HCT116 (cell line): ENCODE measurements at regions not wholly inside any gene's neighbourhood (a gene's known extent, or its start where the extent isn't known, plus 50 kb on each side); places are given as distances from the start of the nearest gene placed in this dataset.

Experiments used
- ATAC-seq: fragments of 200-7000 bp; cut with Tn5 transposase; 2 replicates; pipeline ENCODE4 v1.9.1; 2020; ENCODE audit warnings: mild to moderate bottlenecking, moderate library complexity
- BruUV-seq: library from RNA; stranded (reverse); fragments of 400-500 nt; replicated peaks from 2 replicates; lab custom pipeline; 2021; lab: Mats Ljungman, UMichigan
- CTCF ChIA-PET: fragments of 300-600 bp; sonication (Branson Sonifier 250); formaldehyde crosslinking; loops from one replicate; lab custom pipeline; 2021; ENCODE audit warnings: antibody characterized with exemption; lab: Charles Lee
- POLR2A ChIA-PET: fragments of 300-600, 350-600 bp; sonication (Branson Sonifier 250); formaldehyde crosslinking; loops from one replicate; lab custom pipeline; 2021; ENCODE audit warnings: antibody characterized with exemption; lab: Charles Lee
- RAD21 ChIA-PET, 2 experiments: fragments of 300-600 bp; sonication (Branson Sonifier 250); formaldehyde crosslinking; loops; one replicate each; lab custom pipeline; 2023; ENCODE audit warnings: low total read pairs in 2 of 2; ENCODE audit not compliant: uncharacterized antibody in 2 of 2, unreplicated experiment in 2 of 2, low non-redundant PET in 1 of 2; lab: Charles Lee
- DNase-seq: peaks from one replicate; pipeline ENCODE4 v3.0.0-alpha.2; 2010; ENCODE audit warnings: low read depth, low spot score
- H2AFZ ChIP-seq: fragments of 200-600 bp; shearing (Covaris generic), sonication (generic); 2 replicates; pipeline ENCODE4 v1.6.1; 2017; ENCODE audit warnings: low read depth, mixed run types, mixed read lengths, antibody characterized with exemption, low read length; ENCODE audit not compliant: poor library complexity, severe bottlenecking
- H3K27ac ChIP-seq: 2 replicates; pipeline ENCODE4 v1.5.1; 2012; ENCODE audit warnings: low read depth, low read length
- H3K27me3 ChIP-seq: fragments of 200-600 bp; sonication (generic); 2 replicates; pipeline ENCODE4 v1.6.1; 2016; ENCODE audit warnings: mixed run types, low read length, mixed read lengths; ENCODE audit not compliant: insufficient read depth
- H3K36me3 ChIP-seq, 2 experiments: fragments of 200-500 bp in 1 of 2; fragments of 200-600 bp in 1 of 2; sonication (Bioruptor generic) in 1 of 2; sonication (generic) in 1 of 2; 2 replicates each; pipeline versions ENCODE4 v1.5.1 to v1.6.1; 2014 to 2016; ENCODE audit warnings: low read length in 2 of 2, inconsistent platforms in 1 of 2, mixed read lengths in 1 of 2, mixed run types in 1 of 2; ENCODE audit not compliant: insufficient read depth in 2 of 2, control insufficient read depth in 1 of 2
- H3K4me1 ChIP-seq, 2 experiments: fragments of 200-600 bp in 1 of 2; sonication (generic) in 1 of 2; 2 replicates each; pipeline versions ENCODE4 v1.5.1 to v1.6.1; 2012 to 2017; ENCODE audit warnings: low read length in 2 of 2, inconsistent platforms in 1 of 2, mild to moderate bottlenecking in 1 of 2, mixed read lengths in 1 of 2, mixed run types in 1 of 2, moderate library complexity in 1 of 2; ENCODE audit not compliant: insufficient read depth in 2 of 2, control insufficient read depth in 1 of 2
- H3K4me2 ChIP-seq: fragments of 200-600 bp; sonication (generic); 2 replicates; pipeline ENCODE4 v1.6.1; 2017; ENCODE audit warnings: mixed run types, low read length, mixed read lengths
- H3K4me3 ChIP-seq, 2 experiments: fragments of 200-600 bp in 1 of 2; sonication (generic) in 1 of 2; replicated peaks in 1 of 2; 2 replicates each; pipeline ENCODE4 v1.5.1; 2011 to 2016; ENCODE audit warnings: low read length in 2 of 2, control low read depth in 1 of 2, low read depth in 1 of 2, mild to moderate bottlenecking in 1 of 2, mixed read lengths in 1 of 2, mixed run types in 1 of 2
- H3K79me2 ChIP-seq: fragments of 200-600 bp; sonication (generic); 2 replicates; pipeline ENCODE4 v1.6.1; 2017; ENCODE audit warnings: mild to moderate bottlenecking, mixed run types, low read length, moderate library complexity, mixed read lengths; ENCODE audit not compliant: insufficient read depth
- H3K9ac ChIP-seq: fragments of 200-600 bp; sonication (generic); 2 replicates; pipeline ENCODE4 v1.6.1; 2016; ENCODE audit warnings: low read length, mixed read lengths
- H3K9me2 ChIP-seq: fragments of 200-600 bp; sonication (generic), shearing (Covaris generic); 2 replicates; pipeline ENCODE4 v1.6.1; 2017; ENCODE audit warnings: mixed run types, mild to moderate bottlenecking, moderate library complexity; ENCODE audit not compliant: insufficient read depth
- H3K9me3 ChIP-seq, 2 experiments: fragments of 200-500 bp in 1 of 2; fragments of 200-600 bp in 1 of 2; sonication (Bioruptor generic) in 1 of 2; sonication (generic) in 1 of 2; 2 replicates each; pipeline ENCODE4 v1.6.1; 2014 to 2017; ENCODE audit warnings: low read length in 2 of 2, mixed read lengths in 2 of 2, inconsistent platforms in 1 of 2, low read depth in 1 of 2, mild to moderate bottlenecking in 1 of 2, mixed run types in 1 of 2, moderate library complexity in 1 of 2; ENCODE audit not compliant: control insufficient read depth in 1 of 2, insufficient read depth in 1 of 2
- H4K20me1 ChIP-seq: fragments of 200-600 bp; sonication (generic), shearing (Covaris generic); 2 replicates; pipeline ENCODE4 v1.6.1; 2017; ENCODE audit warnings: mixed run types, mild to moderate bottlenecking, moderate library complexity; ENCODE audit not compliant: insufficient read depth
- CBX3 ChIP-seq: IDR thresholded peaks from 2 replicates; pipeline ENCODE4 v1.6.1; 2012; ENCODE audit warnings: low read depth
- EGR1 ChIP-seq: IDR thresholded peaks from 2 replicates; pipeline ENCODE4 v1.6.1; 2012; ENCODE audit warnings: low read depth
- EZH2 ChIP-seq: fragments of 200-600 bp; sonication (generic); IDR thresholded peaks from 2 replicates; pipeline ENCODE4 v1.6.1; 2017; ENCODE audit warnings: antibody characterized with exemption, mixed run types
- FOSL1 ChIP-seq: IDR thresholded peaks from 2 replicates; pipeline ENCODE4 v1.6.1; 2012; ENCODE audit warnings: low read depth
- JUND ChIP-seq: IDR thresholded peaks from 2 replicates; pipeline ENCODE4 v1.6.1; 2012
- MAX ChIP-seq: IDR thresholded peaks from 2 replicates; pipeline ENCODE4 v1.6.1; 2012
- RAD21 ChIP-seq: IDR thresholded peaks from 2 replicates; pipeline ENCODE4 v1.6.1; 2012; ENCODE audit warnings: low read depth, mild to moderate bottlenecking
- TCF7L2 ChIP-seq: IDR thresholded peaks from 2 replicates; pipeline ENCODE4 v1.7.0; 2011; ENCODE audit warnings: borderline replicate concordance, inconsistent platforms; ENCODE audit not compliant: insufficient read depth, insufficient read length; ENCODE audit errors: extremely low read depth
- ZBTB33 ChIP-seq: IDR thresholded peaks from 2 replicates; pipeline ENCODE4 v1.6.1; 2011; ENCODE audit warnings: mild to moderate bottlenecking, low read length, moderate library complexity; ENCODE audit not compliant: insufficient replicate concordance; ENCODE audit errors: extremely low read depth
- ZNF274 ChIP-seq: fragments of 200-500 bp; sonication (Bioruptor generic); IDR thresholded peaks from 2 replicates; pipeline ENCODE4 v1.6.1; 2014; ENCODE audit warnings: mild to moderate bottlenecking, low read depth, low read length, inconsistent platforms
- intact Hi-C: fragments of 100-400 bp; cut with micrococcal nuclease; formaldehyde crosslinking; loops from 2 replicates; pipeline ENCODE4 v1.10.0; 2022
- TF ChIP-seq, protein P1 (sequence below), 3 experiments: fragments of 200-600 bp in 1 of 3; sonication (generic) in 1 of 3; IDR thresholded peaks in 2 of 3; conservative IDR thresholded peaks in 1 of 3; 2 replicates each; pipeline ENCODE4 v1.5.1; 2012 to 2017; ENCODE audit warnings: low read depth in 2 of 3, low read length in 2 of 3, antibody characterized with exemption in 1 of 3, borderline replicate concordance in 1 of 3, control low read depth in 1 of 3, mild to moderate bottlenecking in 1 of 3, mixed read lengths in 1 of 3, mixed run types in 1 of 3, moderate library complexity in 1 of 3; ENCODE audit not compliant: insufficient read depth in 1 of 3

DNA sequence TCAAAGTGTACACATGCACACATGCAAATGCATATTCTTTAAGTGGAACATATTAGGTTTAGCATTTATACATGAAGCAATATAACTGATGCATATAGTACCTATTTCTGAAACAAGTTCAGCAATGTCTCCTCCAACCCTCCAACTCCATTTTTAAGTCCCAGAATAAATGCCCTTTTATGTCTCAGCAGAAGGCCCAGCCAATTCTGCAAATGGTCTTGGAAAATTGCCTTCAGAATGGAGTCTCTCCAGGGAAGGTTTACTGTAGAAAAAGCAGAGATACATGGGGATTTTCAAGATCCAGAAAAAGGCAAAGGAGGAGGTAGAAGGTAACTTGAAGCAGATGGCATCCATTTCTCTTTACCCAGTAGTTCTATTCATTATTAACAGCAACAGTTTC is 633.3 kb downstream of the MAFB start:
- Histone ChIP-seq H2AFZ (no peak overlapping the region), H4K20me1 (no peaks in the 10 kb centered on the region), H3K9ac (no peak overlapping the region), H3K9me2 (no peaks in the 10 kb centered on the region), H3K4me2 (no peak overlapping the region), H3K4me1 (no peaks in the 10 kb centered on the region)
- POLR2A ChIA-PET: no interaction called here
- no peak for DNase-seq
- BruUV-seq: no TSS peak
- TF ChIP-seq, protein P1, sequence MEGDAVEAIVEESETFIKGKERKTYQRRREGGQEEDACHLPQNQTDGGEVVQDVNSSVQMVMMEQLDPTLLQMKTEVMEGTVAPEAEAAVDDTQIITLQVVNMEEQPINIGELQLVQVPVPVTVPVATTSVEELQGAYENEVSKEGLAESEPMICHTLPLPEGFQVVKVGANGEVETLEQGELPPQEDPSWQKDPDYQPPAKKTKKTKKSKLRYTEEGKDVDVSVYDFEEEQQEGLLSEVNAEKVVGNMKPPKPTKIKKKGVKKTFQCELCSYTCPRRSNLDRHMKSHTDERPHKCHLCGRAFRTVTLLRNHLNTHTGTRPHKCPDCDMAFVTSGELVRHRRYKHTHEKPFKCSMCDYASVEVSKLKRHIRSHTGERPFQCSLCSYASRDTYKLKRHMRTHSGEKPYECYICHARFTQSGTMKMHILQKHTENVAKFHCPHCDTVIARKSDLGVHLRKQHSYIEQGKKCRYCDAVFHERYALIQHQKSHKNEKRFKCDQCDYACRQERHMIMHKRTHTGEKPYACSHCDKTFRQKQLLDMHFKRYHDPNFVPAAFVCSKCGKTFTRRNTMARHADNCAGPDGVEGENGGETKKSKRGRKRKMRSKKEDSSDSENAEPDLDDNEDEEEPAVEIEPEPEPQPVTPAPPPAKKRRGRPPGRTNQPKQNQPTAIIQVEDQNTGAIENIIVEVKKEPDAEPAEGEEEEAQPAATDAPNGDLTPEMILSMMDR (IDR thresholded peaks at IDR 0.05 in 2 of 3, conservative IDR thresholded peaks at IDR 0.05 in 1 of 3; ENCODE audit: borderline replicate concordance in 1 of 3, insufficient read depth in 1 of 3, low read depth in 2 of 3, low read length in 2 of 3): no peak
- TF ChIP-seq ZBTB33: no peak
- TF ChIP-seq FOSL1: no peak
- no peak for TF ChIP-seq ZNF274
- no peak for TF ChIP-seq RAD21
- no peak for TF ChIP-seq EZH2
- TF ChIP-seq CBX3: no peak
- TF ChIP-seq TCF7L2: no peak
- TF ChIP-seq MAX: no peak
- no peak for TF ChIP-seq EGR1
- no peak for TF ChIP-seq JUND
- TF ChIP-seq, all 23 proteins: peak for 0
- intact Hi-C loops: no loop called here
- H3K27me3 ChIP-seq: no peaks in the 10 kb centered on the region
- H3K4me3 ChIP-seq: no peak overlapping the region
- no peaks in the 10 kb centered on the region for H3K79me2 ChIP-seq
- no peaks in the 10 kb centered on the region for H3K36me3 ChIP-seq
- H3K27ac ChIP-seq: no peak overlapping the region
- RAD21 ChIA-PET: no interaction called here
- peaks cover 0 to 5% of the 10 kb centered on the region in 2 experiments; a peak in 2 of 4 replicates for H3K9me3 ChIP-seq
- no peak for ATAC-seq
- CTCF ChIA-PET: no interaction called here
